NCI-H2029 (cell line): ENCODE measurements at regions not wholly inside any gene's neighbourhood (a gene's known extent, or its start where the extent isn't known, plus 50 kb on each side); places are given as distances from the start of the nearest gene placed in this dataset.

Experiments used
- DNase-seq: peaks from one replicate; lab custom pipeline; 2025; lab: John Stamatoyannopoulos, UW

DNA sequence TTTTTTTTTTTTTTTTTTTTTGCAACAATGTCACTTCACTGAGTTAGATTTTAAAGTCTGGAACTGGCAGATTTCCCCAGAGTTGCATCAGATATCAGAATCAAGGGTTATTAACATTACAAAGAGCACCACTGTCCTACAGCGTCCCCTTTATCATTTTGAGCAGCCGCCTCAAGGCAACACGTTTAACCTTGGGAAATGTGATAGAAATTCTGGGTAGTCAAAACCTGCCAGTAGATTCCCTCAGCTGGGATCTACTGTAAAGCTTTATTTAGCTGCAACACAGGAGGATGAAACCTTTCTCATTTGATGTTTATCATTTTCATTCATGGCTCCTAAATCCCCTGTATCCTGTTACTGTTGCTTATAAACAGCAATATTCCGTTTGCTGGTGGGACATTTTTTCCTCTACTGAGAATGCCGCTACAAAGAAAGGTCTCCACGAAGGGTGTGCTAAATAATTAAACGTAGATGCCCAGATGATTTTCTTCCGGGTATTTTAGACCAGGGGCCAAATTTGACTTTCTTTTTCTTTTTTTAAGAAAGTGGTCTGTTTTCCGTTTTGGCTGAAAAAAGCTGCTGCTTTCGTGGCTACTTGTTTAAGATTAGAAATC lies 436.1 kb upstream of the GOT2 start:
- DNase-seq = no peak

DNA sequence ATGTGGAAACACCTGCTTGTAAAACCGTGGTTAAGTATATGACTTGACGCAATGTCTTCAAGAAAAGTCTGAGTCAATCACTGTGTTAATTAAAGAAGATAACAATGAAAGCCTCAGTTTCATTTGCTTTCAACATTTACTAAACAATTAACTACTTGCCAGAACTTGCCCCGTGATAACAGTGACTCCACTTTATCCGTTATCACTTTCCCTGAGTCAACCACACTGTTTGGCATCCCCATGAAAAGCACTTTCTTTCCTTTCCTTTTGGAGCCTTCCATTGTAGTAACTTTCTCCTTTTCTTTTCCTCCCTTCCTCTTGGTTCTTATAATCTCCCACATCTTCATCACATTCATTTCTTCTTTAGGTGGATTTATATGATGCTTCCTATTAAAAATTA lies 435.1 kb upstream of the GOT2 start:
- DNase-seq = no peak

DNA sequence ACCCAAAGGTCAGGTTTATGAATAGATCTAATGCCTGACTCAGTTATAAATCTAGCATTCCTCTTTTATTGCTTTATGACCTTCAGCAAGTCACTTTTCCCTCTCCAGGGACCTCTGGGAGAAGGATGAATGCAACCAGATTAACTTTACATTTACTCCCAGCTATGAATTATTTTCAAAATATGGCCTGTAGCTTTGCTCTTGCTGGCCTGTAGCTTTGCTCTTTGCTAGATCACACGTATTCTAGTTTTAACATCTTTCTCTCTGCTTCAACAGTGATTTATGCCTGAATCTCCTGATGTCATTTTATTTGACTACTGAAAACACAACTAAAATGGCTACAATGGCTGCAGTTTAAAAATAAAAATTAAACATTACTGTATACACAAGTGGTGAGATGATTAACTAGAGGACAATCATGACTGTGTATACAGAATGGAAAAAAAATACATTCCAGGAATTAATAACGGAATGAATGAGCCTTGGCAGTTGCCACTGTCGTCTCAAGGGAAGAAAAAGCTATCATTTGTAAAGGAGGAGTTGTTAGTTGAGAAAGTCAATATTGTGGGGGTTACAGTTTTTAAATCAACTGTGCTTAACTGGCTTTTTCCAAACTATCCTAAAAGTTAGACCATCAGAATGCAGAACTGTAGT lies 434.5 kb upstream of the GOT2 start:
- no peak for DNase-seq

DNA sequence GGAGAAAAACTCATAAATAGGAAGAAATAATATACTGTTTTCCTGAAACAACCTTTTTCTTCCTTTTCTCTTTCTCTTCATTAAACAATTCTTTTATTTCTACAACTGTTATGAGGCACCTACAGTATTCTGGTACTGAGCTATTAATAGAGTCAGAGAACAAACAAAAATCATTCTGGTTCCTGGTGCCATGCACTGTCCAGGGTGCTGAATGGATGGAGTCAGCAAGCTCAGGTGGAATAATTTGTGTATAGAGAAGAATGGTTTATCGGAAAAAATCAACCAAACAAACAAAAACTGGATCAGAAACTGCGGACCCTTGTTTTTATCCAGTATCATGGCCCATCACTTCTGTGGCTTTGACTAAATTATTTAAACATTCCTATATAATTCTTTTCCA lies 430.3 kb upstream of the GOT2 start:
- no peak for DNase-seq

DNA sequence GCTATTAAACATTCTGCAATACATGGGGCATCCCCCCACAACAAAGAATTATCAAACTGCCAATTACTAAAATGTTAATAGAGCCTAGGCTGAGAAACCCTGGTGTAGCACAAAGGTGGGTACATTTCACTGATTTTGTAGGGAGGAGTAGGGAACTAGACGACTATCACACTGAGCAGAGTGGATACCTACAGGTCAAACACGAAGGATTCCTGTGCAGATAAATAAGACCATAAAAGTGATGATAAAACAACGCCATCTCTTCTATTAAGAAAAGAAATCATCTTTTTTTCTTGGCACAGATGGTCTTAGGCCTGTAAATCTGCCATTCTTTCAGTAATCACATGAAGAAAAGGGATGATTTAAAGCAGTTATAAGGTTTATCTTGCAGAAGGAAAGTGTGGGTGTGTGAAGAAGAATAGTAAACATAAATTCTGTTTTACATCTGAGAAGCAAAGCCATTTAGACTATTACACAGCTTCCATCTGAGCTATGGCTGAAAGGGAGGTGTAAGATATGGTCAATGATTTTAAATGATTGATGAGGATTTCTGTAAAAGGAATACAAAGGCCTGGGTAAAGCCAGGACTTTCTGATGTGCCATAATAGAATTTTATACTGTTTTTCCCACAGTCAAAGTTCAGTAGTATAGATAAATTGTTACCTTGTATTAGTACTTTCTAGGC lies 429.4 kb upstream of the GOT2 start:
- DNase-seq = no peak

DNA sequence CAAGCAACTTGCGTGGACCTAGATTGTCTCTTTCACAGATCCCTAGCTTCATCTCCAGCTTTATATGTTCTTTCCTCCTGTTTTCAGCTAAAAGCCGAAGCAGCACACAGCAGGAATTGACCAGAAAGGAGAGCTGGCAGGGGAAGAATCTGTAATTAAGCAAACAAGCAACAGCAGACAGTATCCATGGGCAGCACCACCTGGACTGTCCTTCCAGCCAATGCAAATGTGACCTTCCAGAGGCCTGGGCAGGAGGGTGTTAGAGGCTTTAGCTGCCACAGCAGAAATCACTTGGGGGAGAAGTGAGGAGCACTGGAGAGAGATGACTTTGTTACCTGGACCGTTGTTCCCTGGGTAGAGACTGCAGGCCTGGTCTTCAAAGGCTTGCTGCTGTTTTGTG lies 427.6 kb upstream of the GOT2 start:
- DNase-seq = no peak

DNA sequence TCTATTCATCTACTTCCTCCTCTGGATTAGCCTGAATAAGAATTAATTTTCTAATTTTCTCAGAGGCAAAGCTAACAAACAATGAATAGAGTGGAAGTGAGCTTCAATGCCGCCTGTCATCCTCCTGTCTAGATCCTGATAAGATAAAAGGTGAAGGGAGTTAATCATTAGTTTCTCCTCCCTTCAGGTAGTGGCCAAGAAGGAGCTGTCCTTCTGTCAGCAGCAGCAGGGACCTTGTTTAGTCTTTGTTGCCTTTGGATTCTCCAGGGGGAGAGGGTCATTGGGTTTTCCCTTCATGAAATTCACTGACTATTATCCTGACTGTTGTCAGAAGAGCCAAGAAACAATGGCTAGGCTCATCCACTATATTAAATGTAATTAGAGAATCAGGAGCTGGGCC lies 420.2 kb upstream of the GOT2 start:
- no peak for DNase-seq

DNA sequence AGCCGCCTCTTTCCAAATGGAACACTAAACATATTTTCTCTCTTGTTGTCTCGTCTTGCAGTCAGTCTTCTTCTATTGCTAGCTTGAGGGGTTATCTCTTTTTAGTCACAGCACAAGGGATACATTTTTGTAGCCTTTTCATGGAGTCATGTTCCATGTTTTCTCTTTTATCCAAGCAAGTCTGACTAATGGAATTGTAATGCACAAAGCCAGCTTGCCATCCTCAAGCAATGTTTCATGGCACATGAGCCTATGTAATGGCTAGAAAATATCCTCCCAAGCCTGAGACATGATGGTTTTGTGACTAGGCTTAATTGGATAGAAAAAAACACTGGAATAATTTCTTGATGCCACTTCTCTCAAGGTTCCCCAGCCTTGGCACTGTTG lies 414.6 kb upstream of the GOT2 start:
- no peak for DNase-seq

DNA sequence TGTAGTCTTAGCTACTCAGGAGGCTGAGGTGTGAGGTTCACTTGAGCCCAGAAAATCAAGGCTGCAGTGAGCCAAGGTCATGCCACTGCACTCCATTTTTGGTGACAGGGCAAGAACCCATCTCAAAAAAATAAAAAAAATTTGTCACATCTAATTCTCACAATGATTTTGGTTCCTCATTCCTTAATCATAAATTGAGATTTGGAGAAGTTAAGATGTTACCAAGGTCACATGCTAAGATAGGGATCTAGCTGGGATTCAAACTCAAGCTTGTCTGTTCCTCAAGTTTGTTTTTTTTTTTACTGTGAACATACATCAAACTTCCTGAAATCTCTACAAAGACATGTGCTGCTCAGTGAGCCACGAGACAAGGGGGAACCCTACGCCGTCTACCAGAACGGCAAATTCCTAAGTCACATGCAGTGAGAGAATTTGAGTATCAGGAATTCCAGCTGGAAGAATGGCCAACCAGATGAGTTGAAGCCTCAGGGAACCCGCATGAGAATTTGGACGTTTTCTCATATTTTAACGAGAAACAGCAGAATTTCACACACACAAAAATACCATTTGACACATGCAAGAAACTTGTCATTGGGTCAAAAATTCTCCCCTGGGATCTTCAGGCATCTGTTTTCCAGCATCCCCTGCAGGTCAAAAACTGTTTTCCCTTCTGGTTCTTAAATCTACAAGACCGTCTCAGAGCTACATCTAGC lies 414.1 kb upstream of the GOT2 start:
- DNase-seq = no peak

DNA sequence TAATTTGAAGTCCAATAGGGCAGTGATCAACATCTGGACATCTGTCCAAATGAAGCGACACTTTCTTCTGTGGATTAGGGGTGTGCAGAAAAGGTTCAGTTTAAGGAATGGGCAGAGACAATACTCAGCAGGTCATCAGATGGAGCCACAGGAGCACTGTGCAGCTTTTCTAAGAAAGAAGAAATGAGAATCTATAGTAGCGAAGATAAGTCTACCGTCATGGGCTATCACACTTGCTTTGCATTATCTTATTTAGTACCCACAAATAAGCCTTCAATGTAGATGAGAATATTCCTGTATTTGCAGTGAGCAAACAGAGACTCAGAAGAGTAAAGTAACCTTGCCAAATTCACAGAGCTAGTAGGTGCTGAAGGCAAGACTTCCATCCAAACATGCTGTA lies 412.0 kb upstream of the GOT2 start:
- no peak for DNase-seq

DNA sequence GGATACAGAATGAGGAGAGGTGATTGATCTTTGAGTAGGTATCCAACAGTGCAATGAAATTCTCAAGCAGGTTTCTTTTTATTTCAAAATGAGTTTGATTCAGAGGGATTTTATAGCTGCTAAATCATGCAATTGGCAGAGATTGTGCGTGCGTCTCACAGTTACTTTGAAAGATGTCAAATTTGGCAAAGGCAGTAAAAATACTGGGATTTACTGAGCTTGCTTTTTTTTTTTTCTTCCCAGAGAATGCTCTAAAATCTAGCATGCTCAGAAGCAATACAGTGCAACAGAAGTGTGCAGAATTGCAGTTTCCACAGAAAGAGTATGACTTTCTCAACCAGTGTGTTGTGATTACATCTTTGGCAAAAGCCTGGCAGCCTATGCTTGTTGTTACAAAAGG lies 410.7 kb upstream of the GOT2 start:
- no peak for DNase-seq

DNA sequence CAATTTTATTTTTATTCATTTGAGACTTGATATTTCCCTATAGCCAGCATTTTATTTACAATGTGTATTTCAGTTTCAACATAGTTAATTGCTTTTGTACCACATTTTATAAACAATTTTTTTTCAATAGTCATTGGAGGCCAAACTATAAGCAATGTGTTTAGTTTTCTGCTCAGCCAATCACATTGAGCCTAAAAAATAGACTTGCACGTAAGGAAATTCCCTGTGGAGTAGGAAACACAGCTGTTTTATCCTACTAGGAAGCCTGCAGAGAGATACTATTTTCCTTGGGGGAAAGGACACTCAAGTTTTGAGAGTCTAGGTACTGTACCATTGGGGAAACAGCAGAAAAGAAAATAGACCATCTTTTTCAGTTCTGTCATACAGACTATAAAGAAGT lies 410.2 kb upstream of the GOT2 start:
- DNase-seq = no peak

DNA sequence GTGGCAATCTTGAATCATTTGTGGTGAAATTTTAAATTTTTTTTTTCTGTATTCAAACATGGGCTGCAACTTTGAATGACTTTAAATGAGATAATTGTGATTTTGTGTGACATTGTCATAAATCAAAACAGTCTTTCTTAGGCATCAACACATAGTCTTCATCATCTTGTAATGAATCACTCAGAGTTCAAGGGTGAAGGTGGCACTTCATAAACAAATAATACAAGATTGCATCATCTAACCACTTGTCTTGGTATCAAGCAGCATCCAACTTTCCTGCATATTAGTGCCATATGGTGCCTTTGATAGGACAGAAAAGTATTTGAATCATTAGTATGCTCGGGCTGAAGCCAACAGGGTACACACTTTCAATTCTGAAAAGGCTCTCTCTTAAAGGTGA lies 392.4 kb upstream of the GOT2 start:
- no peak for DNase-seq

DNA sequence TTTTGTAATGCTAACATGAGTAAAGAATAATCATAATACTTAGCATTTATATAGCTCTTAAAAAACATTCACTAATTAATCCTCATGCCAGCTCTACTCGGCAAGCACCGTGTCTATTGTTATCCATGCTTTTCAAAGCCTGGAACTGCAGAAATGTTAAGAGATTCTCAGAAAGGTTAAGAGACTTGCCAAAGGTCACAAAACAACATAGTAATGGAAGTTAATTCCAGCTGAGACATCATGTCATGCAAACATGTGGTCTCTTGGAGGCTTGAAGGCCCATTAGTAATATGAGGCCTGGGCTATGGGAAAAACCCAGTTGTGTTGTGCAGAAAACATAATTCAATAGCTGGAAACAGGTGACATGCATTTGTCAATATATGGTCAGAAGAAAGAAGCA lies 389.9 kb upstream of the GOT2 start:
- no peak for DNase-seq

DNA sequence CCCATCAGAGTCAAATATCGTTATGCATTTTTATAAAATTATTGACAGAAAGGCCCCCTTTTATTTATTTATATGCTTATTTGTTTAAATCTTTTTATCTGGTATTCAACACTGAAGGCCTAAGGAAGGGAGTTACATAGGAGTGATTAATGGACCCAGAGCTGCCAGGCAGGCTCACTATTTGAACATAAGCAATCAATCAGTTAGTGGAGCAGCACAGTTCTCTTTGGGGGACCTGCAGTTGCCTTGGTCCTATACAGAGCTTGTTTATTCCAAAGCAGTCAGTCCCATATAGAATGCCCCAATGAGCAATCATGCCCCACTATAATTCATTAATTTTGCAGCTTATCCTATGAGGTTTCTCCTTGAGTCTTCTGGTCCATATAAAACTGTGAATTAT lies 389.4 kb upstream of the GOT2 start:
- DNase-seq = no peak

DNA sequence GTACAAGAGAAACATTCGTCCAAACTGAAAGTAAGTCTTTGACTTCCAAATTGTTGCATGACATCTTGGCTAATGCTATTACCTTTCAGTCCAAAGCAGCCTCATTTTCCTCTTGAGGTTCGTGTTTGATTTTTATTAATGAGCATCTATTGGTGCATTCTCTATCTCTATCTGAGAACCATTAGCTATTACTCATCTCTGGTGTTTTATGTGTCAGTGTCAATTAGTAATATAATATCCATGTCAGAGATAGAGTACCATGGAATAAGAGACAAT lies 388.1 kb upstream of the GOT2 start:
- no peak for DNase-seq

DNA sequence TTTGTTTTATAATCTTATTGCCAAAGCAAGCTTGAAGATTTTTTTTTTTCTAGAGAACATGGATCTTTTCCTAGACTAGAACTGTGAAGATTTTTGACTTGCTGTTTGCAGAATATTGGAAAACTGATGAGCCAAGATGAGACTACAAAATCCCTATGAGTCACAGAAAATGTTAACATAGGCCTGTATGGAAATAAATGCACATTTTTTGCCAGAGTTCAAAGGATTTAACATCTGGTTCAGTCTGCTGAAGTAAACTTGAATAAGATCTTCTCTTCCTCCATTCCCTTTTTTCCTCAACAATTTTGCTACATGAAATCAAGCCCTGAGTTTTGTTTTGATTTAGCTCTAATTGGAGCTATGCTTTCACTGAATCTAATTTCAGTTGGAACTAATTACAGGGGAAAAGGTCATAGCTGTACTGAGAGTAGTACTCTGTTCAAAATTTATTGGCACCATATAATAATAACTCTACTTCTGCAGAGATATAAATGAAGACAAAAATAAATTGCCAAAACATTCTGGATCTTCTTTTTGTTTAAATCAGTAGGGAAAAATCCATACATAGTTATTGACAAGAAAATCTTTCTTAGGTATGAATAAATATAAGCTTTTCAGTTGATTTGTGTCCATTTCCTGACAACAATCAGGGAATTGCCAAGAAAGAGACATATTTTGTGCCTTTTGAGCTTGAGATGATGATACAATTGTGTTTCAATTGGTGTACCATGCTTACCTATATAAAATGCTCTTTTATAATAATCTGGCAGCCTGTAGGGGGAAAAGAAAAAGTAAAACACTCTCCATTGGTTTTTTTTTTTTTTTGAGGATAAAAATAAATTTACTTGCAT lies 387.5 kb upstream of the GOT2 start:
- no peak for DNase-seq

DNA sequence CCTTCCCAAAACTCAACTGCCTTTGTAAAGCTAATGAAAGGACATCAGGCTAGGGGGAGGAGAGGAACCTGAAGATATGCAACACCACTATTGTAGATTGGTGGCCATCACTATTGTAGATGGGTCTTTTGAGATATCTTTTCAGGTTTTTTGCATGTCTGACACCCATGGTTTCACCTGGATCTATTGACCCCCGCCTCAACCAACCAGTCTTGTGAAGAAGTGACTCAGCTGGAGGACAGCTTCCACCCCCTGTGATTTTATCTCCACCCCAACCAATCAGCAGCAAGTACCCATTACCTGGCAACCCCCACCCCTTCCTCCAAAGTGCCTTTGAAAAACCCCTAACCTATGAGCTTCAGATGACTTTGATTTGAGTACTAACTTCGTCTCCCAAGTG lies 382.6 kb upstream of the GOT2 start:
- no peak for DNase-seq

DNA sequence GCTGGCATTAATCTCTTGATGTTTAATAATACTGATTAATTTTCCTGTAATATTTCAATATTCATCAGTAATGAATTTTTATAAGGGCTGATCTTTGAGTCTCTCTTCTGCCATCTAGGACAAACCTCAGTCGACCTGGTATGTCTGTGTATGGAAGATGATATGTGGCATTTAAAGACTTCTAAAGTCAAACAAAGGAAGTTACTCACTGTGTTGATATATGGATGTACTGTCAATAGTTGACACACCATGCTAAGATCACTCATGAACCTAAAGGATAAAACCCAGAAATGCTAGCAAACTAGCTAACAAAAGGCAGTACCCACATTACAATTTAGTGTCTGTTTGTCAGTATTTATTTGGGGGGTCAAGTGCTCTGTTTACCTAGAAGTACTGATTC lies 380.7 kb upstream of the GOT2 start:
- DNase-seq = no peak

DNA sequence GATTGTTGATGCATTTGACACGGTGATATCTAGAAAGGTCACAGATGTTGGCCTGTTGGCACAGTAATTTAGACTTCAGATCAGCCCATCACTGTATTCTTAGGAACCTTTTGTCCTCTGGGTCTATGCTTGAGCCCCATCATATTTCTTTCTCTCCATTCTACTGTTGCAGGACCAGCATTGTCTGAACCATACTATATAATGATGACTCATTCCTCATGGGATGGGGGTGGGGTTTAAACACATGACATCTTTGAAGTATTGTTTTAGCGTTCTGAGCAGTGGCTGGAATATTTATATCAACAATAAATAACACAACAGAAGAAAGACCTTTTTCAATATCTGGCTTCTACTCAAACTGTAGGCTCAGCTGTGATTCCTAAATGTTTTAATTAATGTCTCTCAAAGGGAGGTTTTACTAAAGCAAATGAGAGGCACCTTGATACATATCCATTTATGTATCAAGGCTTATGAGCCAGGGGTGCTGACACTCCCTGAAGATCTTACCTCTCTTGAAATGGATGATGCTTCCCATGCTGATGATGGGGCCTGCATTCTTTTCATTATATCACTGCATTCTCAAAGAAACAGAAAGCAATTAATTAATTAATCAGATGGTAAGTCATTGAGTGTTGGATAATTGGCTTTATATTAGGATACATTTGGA lies 379.0 kb upstream of the GOT2 start:
- no peak for DNase-seq

DNA sequence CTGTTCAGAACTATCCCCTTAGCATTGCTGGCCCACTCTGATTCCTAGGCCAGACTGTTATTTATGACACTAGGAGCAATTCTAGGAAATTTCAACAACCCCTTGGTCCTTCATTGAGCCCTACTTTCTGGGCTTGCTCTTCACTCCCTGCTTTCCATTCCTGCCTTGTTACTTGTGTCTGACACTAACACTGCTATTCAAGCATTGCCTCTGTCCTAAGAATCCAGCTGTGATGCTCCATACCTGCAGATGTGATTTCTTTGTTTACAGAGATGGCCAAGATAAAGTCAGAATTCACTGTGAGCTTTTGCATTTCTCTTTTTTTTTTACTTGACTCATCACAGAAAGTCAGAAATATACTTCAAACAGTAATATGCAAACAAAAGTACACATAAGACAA lies 377.2 kb upstream of the GOT2 start:
- DNase-seq = no peak

DNA sequence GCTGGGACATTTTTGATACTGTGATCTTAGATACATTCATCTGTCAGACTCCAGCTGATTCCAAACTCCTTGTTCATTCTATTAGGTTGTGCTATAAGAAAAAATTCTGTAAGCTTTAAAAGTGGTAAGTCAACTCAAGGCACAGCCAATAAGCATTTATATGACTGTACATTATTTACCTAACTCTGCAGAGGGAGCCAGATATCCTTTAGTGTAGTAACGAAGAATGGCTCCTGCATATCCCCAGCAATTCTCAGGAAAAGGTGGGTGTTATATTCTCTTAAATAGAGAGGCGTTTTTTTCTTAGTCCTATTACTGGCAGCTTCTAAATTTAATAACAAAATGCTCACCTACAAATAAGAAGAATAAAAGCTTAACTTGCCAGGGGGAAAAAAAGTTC lies 374.3 kb upstream of the GOT2 start:
- DNase-seq = no peak
